ENCODE measurements at regions not wholly inside any gene's neighbourhood (a gene's known extent, or its start where the extent isn't known, plus 50 kb on each side); places are given as distances from the start of the nearest gene placed in this dataset.

DNA sequence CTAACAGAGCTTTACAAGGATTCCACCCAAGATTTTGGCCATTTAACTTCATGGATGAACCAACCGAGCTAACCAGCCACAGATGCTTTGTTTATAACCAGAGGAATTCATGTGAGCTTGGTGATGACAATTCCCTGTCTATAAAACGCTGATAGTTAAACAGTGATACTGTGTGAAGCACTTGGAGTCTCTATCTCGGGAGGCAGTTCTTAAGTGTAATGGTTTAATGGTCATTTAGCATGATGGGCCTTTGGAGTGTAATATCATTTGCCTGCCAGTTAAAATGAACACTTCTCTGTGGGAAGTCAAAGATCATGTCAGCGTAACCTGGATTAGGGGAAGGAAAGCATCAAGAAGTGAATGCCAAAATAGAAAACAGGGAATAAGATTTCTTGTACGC lies 368.6 kb upstream of the THRB start:
- CTCF ChIA-PET, result no interaction called here

More for the DNA sequence above, 368.6 kb upstream of the THRB start:
- DNase-seq (ENCODE audit: low read depth, low spot score), result no peak
- Histone ChIP-seq H3K36me3 (ENCODE audit: control insufficient read depth in 2 of 2, extremely low read depth in 1 of 2, insufficient read depth in 2 of 2, low read length in 2 of 2) (no peaks in the 10 kb centered on the region), H3K27me3 (ENCODE audit: control insufficient read depth in 2 of 2, insufficient read depth in 2 of 2, low read length in 2 of 2) (no peaks in the 10 kb centered on the region), H3K4me2 (ENCODE audit: insufficient read depth, low read length) (no peak overlapping the region), H3K9me3 (replicated peaks; ENCODE audit: control insufficient read depth, insufficient read depth, low read length) (no peaks in the 10 kb centered on the region), H3K79me2 (ENCODE audit: control insufficient read depth, insufficient read depth, low read length) (no peaks in the 10 kb centered on the region), H3K4me3 (replicated peaks in 1 of 3; ENCODE audit: insufficient read depth in 1 of 3, low read depth in 1 of 3, low read length in 3 of 3) (no peak overlapping the region), H3K4me1 (ENCODE audit: control insufficient read depth, extremely low read depth, insufficient read depth, low read length) (no peaks in the 10 kb centered on the region), H4K20me1 (replicated peaks; ENCODE audit: control insufficient read depth, extremely low read depth, insufficient read depth, low read length) (no peaks in the 10 kb centered on the region), H3K9ac (replicated peaks; ENCODE audit: extremely low read depth, insufficient read depth, low read length) (no peak overlapping the region), H3K9me1 (replicated peaks; ENCODE audit: control insufficient read depth, extremely low read depth, insufficient read depth, low read length) (no peaks in the 10 kb centered on the region), H3K27ac (ENCODE audit: insufficient read depth, low read depth, low read length) (no peak overlapping the region), H2AFZ (ENCODE audit: low read depth, low read length) (no peak overlapping the region)
- TF ChIP-seq, protein P1, sequence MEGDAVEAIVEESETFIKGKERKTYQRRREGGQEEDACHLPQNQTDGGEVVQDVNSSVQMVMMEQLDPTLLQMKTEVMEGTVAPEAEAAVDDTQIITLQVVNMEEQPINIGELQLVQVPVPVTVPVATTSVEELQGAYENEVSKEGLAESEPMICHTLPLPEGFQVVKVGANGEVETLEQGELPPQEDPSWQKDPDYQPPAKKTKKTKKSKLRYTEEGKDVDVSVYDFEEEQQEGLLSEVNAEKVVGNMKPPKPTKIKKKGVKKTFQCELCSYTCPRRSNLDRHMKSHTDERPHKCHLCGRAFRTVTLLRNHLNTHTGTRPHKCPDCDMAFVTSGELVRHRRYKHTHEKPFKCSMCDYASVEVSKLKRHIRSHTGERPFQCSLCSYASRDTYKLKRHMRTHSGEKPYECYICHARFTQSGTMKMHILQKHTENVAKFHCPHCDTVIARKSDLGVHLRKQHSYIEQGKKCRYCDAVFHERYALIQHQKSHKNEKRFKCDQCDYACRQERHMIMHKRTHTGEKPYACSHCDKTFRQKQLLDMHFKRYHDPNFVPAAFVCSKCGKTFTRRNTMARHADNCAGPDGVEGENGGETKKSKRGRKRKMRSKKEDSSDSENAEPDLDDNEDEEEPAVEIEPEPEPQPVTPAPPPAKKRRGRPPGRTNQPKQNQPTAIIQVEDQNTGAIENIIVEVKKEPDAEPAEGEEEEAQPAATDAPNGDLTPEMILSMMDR (IDR thresholded peaks at IDR 0.05; ENCODE audit: extremely low read depth in 1 of 2, insufficient read depth in 1 of 2, low read depth in 1 of 2, low read length in 2 of 2), result no peak
- TF ChIP-seq POLR2AphosphoS5 (IDR thresholded peaks at IDR 0.05; ENCODE audit: insufficient read depth, low read depth, low read length), result no peak
- TF ChIP-seq POLR2A (IDR thresholded peaks at IDR 0.05; ENCODE audit: low read depth, low read length), result no peak
- TF ChIP-seq EZH2 (IDR thresholded peaks at IDR 0.05; ENCODE audit: borderline replicate concordance, low read depth, low read length, severe bottlenecking), result no peak
- no peak for TF ChIP-seq GATA2 (IDR thresholded peaks at IDR 0.05; ENCODE audit: insufficient read depth, insufficient read length, low read depth, low read length)
- no peak for TF ChIP-seq JUN (IDR thresholded peaks at IDR 0.05; ENCODE audit: borderline replicate concordance, insufficient read depth, insufficient read length, low read depth)
- TF ChIP-seq, protein P2, sequence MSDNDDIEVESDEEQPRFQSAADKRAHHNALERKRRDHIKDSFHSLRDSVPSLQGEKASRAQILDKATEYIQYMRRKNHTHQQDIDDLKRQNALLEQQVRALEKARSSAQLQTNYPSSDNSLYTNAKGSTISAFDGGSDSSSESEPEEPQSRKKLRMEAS (IDR thresholded peaks at IDR 0.05; ENCODE audit: insufficient read depth, insufficient read length), result no peak
- TF ChIP-seq MYC (IDR thresholded peaks at IDR 0.05; ENCODE audit: low read depth, low read length), result no peak
- no peak for TF ChIP-seq FOS (IDR thresholded peaks at IDR 0.05; ENCODE audit: borderline replicate concordance, insufficient read depth, low read length)
- intact Hi-C loops (cut with micrococcal nuclease) (no loop called here), dilution Hi-C loops (cut with MboI; ENCODE audit: extremely low pct_ligation_motif_present, low sequenced_read_pairs) (no loop called here)
- POLR2A ChIA-PET, result no interaction called here
- no TSS peak for BruUV-seq (replicated peaks)
- FAIRE-seq, result no peak

All from endothelial cell of umbilical vein (primary cell).